Esophagus muscularis mucosa (tissue), 3 donors: ENCODE measurements at regions not wholly inside any gene's neighbourhood (a gene's known extent, or its start where the extent isn't known, plus 50 kb on each side); places are given as distances from the start of the nearest gene placed in this dataset.

Experiments used
- CTCF ChIP-seq, 3 experiments: fragments of 200-600 bp in 2 of 3; fragments of 450-650 bp in 1 of 3; sonication (generic) in 2 of 3; IDR thresholded peaks; one replicate each; pipeline ENCODE4 v1.5.1; 2017 to 2019; ENCODE audit warnings: antibody characterized with exemption in 3 of 3, mild to moderate bottlenecking in 2 of 3, moderate library complexity in 1 of 3
- EP300 ChIP-seq: sonication (generic); formaldehyde crosslinking; IDR thresholded peaks from one replicate; pipeline ENCODE4 v1.6.1; 2017; ENCODE audit warnings: antibody characterized with exemption

GRCh38 chr11:64474680-64475079 is 81.1 kb upstream of the SLC22A11 start:
- TF ChIP-seq CTCF (IDR thresholded peaks at IDR 0.05) (no peak), EP300 (no peak)
